IPS-18a (cell line): ENCODE measurements at regions not wholly inside any gene's neighbourhood (a gene's known extent, or its start where the extent isn't known, plus 50 kb on each side); places are given as distances from the start of the nearest gene placed in this dataset.
"Not testable (repeated sequence)": the region's sequence is repeated elsewhere in the genome, so short reads cannot be mapped to it uniquely, and the experiment has no call there.

ENCODE experiments used
- H3K27ac ChIP-seq: one replicate; pipeline ENCODE4 v1.5.1; 2013; ENCODE audit warnings: low read length
- H3K27me3 ChIP-seq: one replicate; pipeline ENCODE4 v1.6.1; 2013; ENCODE audit warnings: mild to moderate bottlenecking, low read length; ENCODE audit not compliant: control insufficient read depth, insufficient read depth
- H3K36me3 ChIP-seq: one replicate; pipeline ENCODE4 v1.6.1; 2013; ENCODE audit warnings: low read depth, low read length; ENCODE audit not compliant: control insufficient read depth
- H3K4me1 ChIP-seq: one replicate; pipeline ENCODE4 v1.6.1; 2013; ENCODE audit warnings: low read depth, low read length; ENCODE audit not compliant: control insufficient read depth
- H3K4me3 ChIP-seq: one replicate; pipeline ENCODE4 v1.5.1; 2013; ENCODE audit warnings: low read length
- H3K9ac ChIP-seq: one replicate; pipeline ENCODE4 v1.6.1; 2013; ENCODE audit warnings: mild to moderate bottlenecking, low read length, moderate library complexity
- H3K9me3 ChIP-seq: one replicate; pipeline ENCODE4 v1.6.1; 2013; ENCODE audit warnings: low read depth, low read length; ENCODE audit not compliant: control insufficient read depth

DNA sequence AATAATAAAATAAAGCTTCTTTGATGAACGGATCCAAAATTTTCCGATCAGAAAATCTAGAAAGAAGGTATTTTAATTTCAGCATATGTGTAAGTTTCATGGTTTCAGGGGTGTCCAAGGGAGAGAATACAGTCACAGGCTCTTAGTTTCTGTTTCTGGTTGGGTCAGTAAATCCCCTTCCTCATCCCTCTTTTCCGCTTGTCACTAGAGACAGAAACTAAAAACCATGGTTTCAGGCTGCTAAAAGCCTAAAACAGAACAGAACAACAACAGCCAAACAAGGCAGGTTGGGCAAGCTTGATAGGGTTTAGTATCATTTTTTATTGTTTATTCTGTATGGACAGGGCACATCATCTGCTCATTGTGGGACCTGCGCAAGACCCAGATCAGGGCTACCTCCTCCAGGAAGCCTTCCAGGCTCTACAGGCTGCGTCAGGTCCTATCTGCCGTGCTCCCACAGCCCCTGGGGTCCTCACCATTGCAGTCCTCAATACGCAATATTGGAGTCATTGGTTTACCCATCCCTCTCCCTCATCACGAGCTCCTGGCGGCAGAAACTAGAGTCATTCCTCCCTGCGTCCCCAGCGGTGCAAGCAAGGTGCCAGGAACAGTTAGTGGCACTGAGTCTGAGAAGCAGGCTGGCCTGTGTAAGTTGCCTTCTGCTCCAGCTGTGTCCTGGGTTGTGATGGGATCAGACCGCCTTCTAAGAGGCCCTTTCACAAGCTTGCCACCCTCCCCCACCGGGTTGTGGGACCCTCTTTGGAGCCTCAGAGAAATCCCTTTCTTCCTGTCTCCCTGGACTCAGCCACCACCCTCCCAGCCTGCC, 70.2 kb upstream of the CUX1 start:
- Histone ChIP-seq H3K27me3 (peaks cover 5% of the 10 kb centered on the region), H3K9me3 (no peaks in the 10 kb centered on the region), H3K4me1 (peaks cover 5% of the 10 kb centered on the region), H3K27ac (no peak overlapping the region), H3K36me3 (no peaks in the 10 kb centered on the region), H3K9ac (no peak overlapping the region), H3K4me3 (no peak overlapping the region)

DNA sequence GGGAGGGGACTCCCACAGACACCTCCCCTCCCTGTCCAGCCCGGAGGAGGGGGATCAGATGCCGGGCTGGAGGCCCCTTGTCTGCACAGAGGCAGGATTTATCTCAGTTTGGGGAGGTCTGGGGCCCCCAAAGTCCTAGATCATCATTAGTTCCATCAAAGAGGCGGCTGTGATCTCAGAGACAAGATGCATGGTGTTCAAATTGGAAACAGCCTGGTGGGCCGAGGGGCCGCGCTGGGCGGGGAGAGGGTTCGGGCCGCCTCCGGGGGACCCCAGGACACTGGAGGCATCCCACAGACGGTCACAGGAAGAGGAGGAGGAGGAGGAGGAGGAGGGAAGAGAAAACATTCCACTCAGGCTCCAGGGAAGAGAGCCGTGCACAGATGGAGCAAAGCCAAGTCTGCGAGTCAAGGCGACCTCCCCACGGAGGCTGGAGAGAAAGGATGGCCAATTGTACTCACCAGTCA, 69.5 kb upstream of the CUX1 start:
- Histone ChIP-seq H3K4me1 (peaks cover 5% of the 10 kb centered on the region), H3K4me3 (no peak overlapping the region), H3K36me3 (no peaks in the 10 kb centered on the region), H3K27me3 (no peaks in the 10 kb centered on the region), H3K9ac (no peak overlapping the region), H3K9me3 (no peaks in the 10 kb centered on the region), H3K27ac (no peak overlapping the region)

DNA sequence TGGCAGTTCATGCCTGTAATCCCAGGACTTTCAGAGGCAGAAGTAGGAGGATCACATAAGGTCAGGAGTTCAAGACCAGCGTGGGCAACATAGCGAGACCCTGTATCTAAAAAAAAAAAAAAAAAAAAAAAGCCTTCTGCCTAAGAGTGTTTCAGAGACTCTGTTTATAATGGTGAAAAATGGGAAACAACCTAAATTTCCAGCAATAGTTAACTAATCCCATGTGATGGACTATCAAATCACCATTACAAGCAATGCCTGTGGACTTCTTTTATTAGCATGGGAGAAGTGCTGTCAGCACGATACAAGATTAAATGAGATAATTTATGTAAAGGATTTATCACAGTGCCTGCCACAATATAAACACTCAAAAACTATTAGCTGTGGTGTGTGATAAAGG, 67.5 kb upstream of the CUX1 start:
- Histone ChIP-seq H3K9me3 (no peaks in the 10 kb centered on the region), H3K9ac (no peak overlapping the region), H3K36me3 (no peaks in the 10 kb centered on the region), H3K27me3 (no peaks in the 10 kb centered on the region), H3K4me1 (no peaks in the 10 kb centered on the region), H3K27ac (no peak overlapping the region), H3K4me3 (no peak overlapping the region)

DNA sequence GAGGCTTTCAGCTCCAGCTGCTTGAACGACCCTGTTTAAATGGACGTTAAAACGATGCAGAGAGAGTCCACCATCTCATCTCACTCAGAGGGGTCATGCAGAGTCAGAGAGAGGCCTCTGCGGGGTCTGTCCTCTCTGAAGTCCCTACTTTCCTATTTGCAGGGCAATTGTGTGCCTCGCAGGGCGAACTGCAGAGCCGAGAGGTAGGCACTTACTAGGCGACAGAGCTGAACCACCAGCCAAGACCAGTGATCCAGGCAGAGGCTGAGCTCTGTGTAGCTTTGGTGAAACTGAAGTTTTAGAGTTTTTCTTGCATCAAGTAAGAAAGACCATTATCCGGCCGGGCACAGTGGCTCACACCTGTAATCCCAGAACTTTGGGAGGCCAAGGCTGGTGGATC, 64.1 kb upstream of the CUX1 start:
- Histone ChIP-seq H3K9ac (no peak overlapping the region), H3K36me3 (no peaks in the 10 kb centered on the region), H3K4me1 (no peaks in the 10 kb centered on the region), H3K27me3 (no peaks in the 10 kb centered on the region), H3K9me3 (no peaks in the 10 kb centered on the region), H3K27ac (no peak overlapping the region), H3K4me3 (no peak overlapping the region)

DNA sequence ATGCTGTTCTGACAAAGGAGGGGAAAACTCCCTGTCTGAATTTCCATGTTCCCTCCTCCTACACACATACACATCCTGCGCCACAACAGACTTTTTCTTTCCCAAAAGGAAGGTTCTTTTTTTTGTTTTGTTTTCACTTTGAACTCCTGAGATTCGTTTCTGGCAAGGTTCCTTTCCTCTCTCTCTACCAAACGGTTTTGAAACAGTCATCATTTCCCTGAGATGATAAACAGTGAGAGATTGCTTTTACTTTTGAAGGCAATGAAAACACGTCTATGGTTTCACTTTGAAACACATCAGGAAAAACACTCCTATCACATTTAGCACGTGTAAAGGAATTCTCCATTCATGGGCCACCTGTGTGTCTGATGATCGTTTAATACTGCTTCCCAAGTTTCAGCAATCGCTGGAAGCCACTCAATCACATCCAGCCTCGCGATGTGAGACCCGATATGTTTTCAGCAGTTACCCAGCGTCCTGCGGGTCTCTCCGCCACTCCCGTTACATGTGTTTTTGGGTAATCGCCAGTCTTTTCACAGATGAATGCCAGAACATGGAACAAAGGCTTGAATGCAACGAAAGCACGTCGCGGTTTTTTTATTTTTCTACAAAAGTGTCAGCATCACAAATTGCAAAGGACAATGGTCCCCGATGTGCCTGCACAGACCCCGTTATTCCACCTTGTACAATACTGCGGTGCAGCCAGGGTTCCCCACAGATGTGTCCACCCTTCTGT, 62.8 kb upstream of the CUX1 start:
- Histone ChIP-seq H3K9ac (no peak overlapping the region), H3K4me1 (no peaks in the 10 kb centered on the region), H3K27me3 (no peaks in the 10 kb centered on the region), H3K4me3 (no peak overlapping the region), H3K9me3 (no peaks in the 10 kb centered on the region), H3K36me3 (no peaks in the 10 kb centered on the region), H3K27ac (no peak overlapping the region)

DNA sequence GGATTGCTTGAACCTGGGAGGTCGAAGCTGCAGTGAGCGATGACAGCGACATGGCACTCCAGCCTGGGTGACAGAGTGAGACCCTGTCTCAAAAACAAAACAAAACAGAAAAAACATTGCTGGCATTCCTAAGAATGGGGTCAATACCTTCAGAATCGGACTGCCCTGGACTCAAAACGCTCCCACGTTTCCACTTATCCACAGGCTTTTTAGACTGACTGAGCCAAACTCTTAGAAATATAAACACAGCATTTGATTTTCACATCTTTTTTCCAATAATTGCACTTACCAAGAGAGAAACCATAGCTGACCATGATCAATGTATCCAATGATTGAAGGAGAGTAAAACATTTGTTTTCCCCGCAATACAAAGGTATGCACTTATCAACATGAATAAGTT, 59.5 kb upstream of the CUX1 start:
- Histone ChIP-seq H3K4me1 (no peaks in the 10 kb centered on the region), H3K27me3 (no peaks in the 10 kb centered on the region), H3K9me3 (no peaks in the 10 kb centered on the region), H3K4me3 (no peak overlapping the region), H3K27ac (no peak overlapping the region), H3K9ac (no peak overlapping the region), H3K36me3 (no peaks in the 10 kb centered on the region)

DNA sequence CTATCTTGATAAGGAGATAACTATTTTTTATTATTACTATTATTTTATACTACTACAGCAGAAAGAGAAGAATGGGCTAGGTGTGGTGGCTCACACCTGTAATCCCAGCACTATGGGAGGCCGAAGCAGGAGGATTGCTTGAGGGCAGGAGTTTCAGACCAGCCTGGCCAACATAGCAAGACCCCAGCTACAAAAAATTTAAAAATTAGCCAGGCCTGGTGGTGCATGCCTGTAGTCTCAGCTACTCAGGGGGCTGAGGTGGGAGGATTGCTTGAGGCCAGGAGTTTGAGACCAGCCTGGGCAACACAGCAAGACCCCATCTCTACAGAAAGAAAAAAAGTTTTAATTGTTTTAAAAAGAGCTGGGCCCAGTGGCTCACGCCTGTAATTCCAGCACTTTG, 58.9 kb upstream of the CUX1 start:
- not testable (repeated sequence) for H3K4me1 ChIP-seq, H3K27me3 ChIP-seq

DNA sequence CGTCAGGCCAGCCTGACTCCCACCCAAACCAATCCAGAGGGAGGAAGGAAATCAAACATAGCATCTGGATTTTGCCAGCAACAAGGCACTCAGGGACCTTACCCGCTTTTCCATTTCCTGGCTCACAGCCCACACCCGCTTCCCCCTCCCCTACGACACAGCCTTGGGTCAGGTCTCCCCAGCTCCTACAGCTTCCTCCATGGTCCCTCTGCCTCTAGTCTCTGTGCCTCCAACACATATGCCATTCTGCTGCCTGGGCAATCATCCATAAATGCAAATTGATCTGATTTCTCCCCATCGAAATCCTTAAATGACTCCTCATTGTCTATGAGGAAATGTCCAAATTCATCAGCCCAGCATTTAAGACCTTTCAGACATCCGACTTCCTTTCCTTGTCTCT, 53.2 kb upstream of the CUX1 start:
- H3K27ac ChIP-seq: no peak overlapping the region
- no peak overlapping the region for H3K9ac ChIP-seq
- no peak overlapping the region for H3K4me3 ChIP-seq
- H3K4me1 ChIP-seq: no peaks in the 10 kb centered on the region
- no peaks in the 10 kb centered on the region for H3K9me3 ChIP-seq
- H3K27me3 ChIP-seq: no peaks in the 10 kb centered on the region
- no peaks in the 10 kb centered on the region for H3K36me3 ChIP-seq

More for the DNA sequence above, 58.9 kb upstream of the CUX1 start:
- H3K27ac ChIP-seq, H3K36me3 ChIP-seq, H3K4me3 ChIP-seq, H3K9ac ChIP-seq, H3K9me3 ChIP-seq: not testable (repeated sequence)

DNA sequence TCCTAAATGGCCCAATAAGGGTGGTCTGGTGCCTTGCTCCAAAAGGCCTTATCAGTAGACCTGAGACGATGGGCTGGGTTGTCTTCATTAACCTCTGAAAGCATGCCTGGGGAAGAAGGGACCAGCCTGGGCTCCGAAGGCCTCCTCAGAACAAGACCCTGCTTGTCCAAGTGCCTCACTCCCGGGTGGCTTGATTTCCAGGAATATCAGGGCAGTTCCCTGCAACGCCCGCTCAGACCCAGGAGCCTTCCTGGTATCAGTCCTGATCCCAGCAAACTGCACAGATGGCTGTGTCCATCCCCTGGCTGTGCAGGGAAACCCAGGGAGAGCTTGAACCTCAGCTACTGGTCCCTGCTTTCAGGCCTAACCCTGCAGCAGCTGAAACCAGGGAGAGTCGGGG, 49.9 kb upstream of the CUX1 start:
- Histone ChIP-seq H3K27me3 (no peaks in the 10 kb centered on the region), H3K4me3 (no peak overlapping the region), H3K9ac (no peak overlapping the region), H3K9me3 (no peaks in the 10 kb centered on the region), H3K36me3 (no peaks in the 10 kb centered on the region), H3K4me1 (no peaks in the 10 kb centered on the region), H3K27ac (no peak overlapping the region)
